HCT116 (cell line): ENCODE measurements at regions not wholly inside any gene's neighbourhood (a gene's known extent, or its start where the extent isn't known, plus 50 kb on each side); places are given as distances from the start of the nearest gene placed in this dataset.

Source experiments
- ATAC-seq: fragments of 200-7000 bp; cut with Tn5 transposase; 2 replicates; pipeline ENCODE4 v1.9.1; 2020; ENCODE audit warnings: mild to moderate bottlenecking, moderate library complexity
- BruUV-seq: library from RNA; stranded (reverse); fragments of 400-500 nt; replicated peaks from 2 replicates; lab custom pipeline; 2021; lab: Mats Ljungman, UMichigan
- CTCF ChIA-PET: fragments of 300-600 bp; sonication (Branson Sonifier 250); formaldehyde crosslinking; loops from one replicate; lab custom pipeline; 2021; ENCODE audit warnings: antibody characterized with exemption; lab: Charles Lee
- POLR2A ChIA-PET: fragments of 300-600, 350-600 bp; sonication (Branson Sonifier 250); formaldehyde crosslinking; loops from one replicate; lab custom pipeline; 2021; ENCODE audit warnings: antibody characterized with exemption; lab: Charles Lee
- RAD21 ChIA-PET, 2 experiments: fragments of 300-600 bp; sonication (Branson Sonifier 250); formaldehyde crosslinking; loops; one replicate each; lab custom pipeline; 2023; ENCODE audit warnings: low total read pairs in 2 of 2; ENCODE audit not compliant: uncharacterized antibody in 2 of 2, unreplicated experiment in 2 of 2, low non-redundant PET in 1 of 2; lab: Charles Lee
- DNase-seq: peaks from one replicate; pipeline ENCODE4 v3.0.0-alpha.2; 2010; ENCODE audit warnings: low read depth, low spot score
- H2AFZ ChIP-seq: fragments of 200-600 bp; shearing (Covaris generic), sonication (generic); 2 replicates; pipeline ENCODE4 v1.6.1; 2017; ENCODE audit warnings: low read depth, mixed run types, mixed read lengths, antibody characterized with exemption, low read length; ENCODE audit not compliant: poor library complexity, severe bottlenecking
- H3K27ac ChIP-seq: 2 replicates; pipeline ENCODE4 v1.5.1; 2012; ENCODE audit warnings: low read depth, low read length
- H3K27me3 ChIP-seq: fragments of 200-600 bp; sonication (generic); 2 replicates; pipeline ENCODE4 v1.6.1; 2016; ENCODE audit warnings: mixed run types, low read length, mixed read lengths; ENCODE audit not compliant: insufficient read depth
- H3K36me3 ChIP-seq, 2 experiments: fragments of 200-500 bp in 1 of 2; fragments of 200-600 bp in 1 of 2; sonication (Bioruptor generic) in 1 of 2; sonication (generic) in 1 of 2; 2 replicates each; pipeline versions ENCODE4 v1.5.1 to v1.6.1; 2014 to 2016; ENCODE audit warnings: low read length in 2 of 2, inconsistent platforms in 1 of 2, mixed read lengths in 1 of 2, mixed run types in 1 of 2; ENCODE audit not compliant: insufficient read depth in 2 of 2, control insufficient read depth in 1 of 2
- H3K4me1 ChIP-seq, 2 experiments: fragments of 200-600 bp in 1 of 2; sonication (generic) in 1 of 2; 2 replicates each; pipeline versions ENCODE4 v1.5.1 to v1.6.1; 2012 to 2017; ENCODE audit warnings: low read length in 2 of 2, inconsistent platforms in 1 of 2, mild to moderate bottlenecking in 1 of 2, mixed read lengths in 1 of 2, mixed run types in 1 of 2, moderate library complexity in 1 of 2; ENCODE audit not compliant: insufficient read depth in 2 of 2, control insufficient read depth in 1 of 2
- H3K4me2 ChIP-seq: fragments of 200-600 bp; sonication (generic); 2 replicates; pipeline ENCODE4 v1.6.1; 2017; ENCODE audit warnings: mixed run types, low read length, mixed read lengths
- H3K4me3 ChIP-seq, 2 experiments: fragments of 200-600 bp in 1 of 2; sonication (generic) in 1 of 2; replicated peaks in 1 of 2; 2 replicates each; pipeline ENCODE4 v1.5.1; 2011 to 2016; ENCODE audit warnings: low read length in 2 of 2, control low read depth in 1 of 2, low read depth in 1 of 2, mild to moderate bottlenecking in 1 of 2, mixed read lengths in 1 of 2, mixed run types in 1 of 2
- H3K79me2 ChIP-seq: fragments of 200-600 bp; sonication (generic); 2 replicates; pipeline ENCODE4 v1.6.1; 2017; ENCODE audit warnings: mild to moderate bottlenecking, mixed run types, low read length, moderate library complexity, mixed read lengths; ENCODE audit not compliant: insufficient read depth
- H3K9ac ChIP-seq: fragments of 200-600 bp; sonication (generic); 2 replicates; pipeline ENCODE4 v1.6.1; 2016; ENCODE audit warnings: low read length, mixed read lengths
- H3K9me2 ChIP-seq: fragments of 200-600 bp; sonication (generic), shearing (Covaris generic); 2 replicates; pipeline ENCODE4 v1.6.1; 2017; ENCODE audit warnings: mixed run types, mild to moderate bottlenecking, moderate library complexity; ENCODE audit not compliant: insufficient read depth
- H3K9me3 ChIP-seq, 2 experiments: fragments of 200-500 bp in 1 of 2; fragments of 200-600 bp in 1 of 2; sonication (Bioruptor generic) in 1 of 2; sonication (generic) in 1 of 2; 2 replicates each; pipeline ENCODE4 v1.6.1; 2014 to 2017; ENCODE audit warnings: low read length in 2 of 2, mixed read lengths in 2 of 2, inconsistent platforms in 1 of 2, low read depth in 1 of 2, mild to moderate bottlenecking in 1 of 2, mixed run types in 1 of 2, moderate library complexity in 1 of 2; ENCODE audit not compliant: control insufficient read depth in 1 of 2, insufficient read depth in 1 of 2
- H4K20me1 ChIP-seq: fragments of 200-600 bp; sonication (generic), shearing (Covaris generic); 2 replicates; pipeline ENCODE4 v1.6.1; 2017; ENCODE audit warnings: mixed run types, mild to moderate bottlenecking, moderate library complexity; ENCODE audit not compliant: insufficient read depth
- EZH2 ChIP-seq: fragments of 200-600 bp; sonication (generic); IDR thresholded peaks from 2 replicates; pipeline ENCODE4 v1.6.1; 2017; ENCODE audit warnings: antibody characterized with exemption, mixed run types
- RAD21 ChIP-seq: IDR thresholded peaks from 2 replicates; pipeline ENCODE4 v1.6.1; 2012; ENCODE audit warnings: low read depth, mild to moderate bottlenecking
- SIN3A ChIP-seq: IDR thresholded peaks from 2 replicates; pipeline ENCODE4 v1.6.1; 2012; ENCODE audit warnings: low read depth
- TCF7L2 ChIP-seq: IDR thresholded peaks from 2 replicates; pipeline ENCODE4 v1.7.0; 2011; ENCODE audit warnings: borderline replicate concordance, inconsistent platforms; ENCODE audit not compliant: insufficient read depth, insufficient read length; ENCODE audit errors: extremely low read depth
- intact Hi-C: fragments of 100-400 bp; cut with micrococcal nuclease; formaldehyde crosslinking; loops from 2 replicates; pipeline ENCODE4 v1.10.0; 2022
- TF ChIP-seq, protein P1 (sequence below): IDR thresholded peaks from 2 replicates; pipeline ENCODE4 v1.6.1; 2012
- TF ChIP-seq, protein P2 (sequence below): IDR thresholded peaks from 2 replicates; pipeline ENCODE4 v1.6.1; 2011; ENCODE audit warnings: mild to moderate bottlenecking, low read length, moderate library complexity; ENCODE audit not compliant: insufficient replicate concordance; ENCODE audit errors: extremely low read depth
- TF ChIP-seq, protein P3 (sequence below): IDR thresholded peaks from 2 replicates; pipeline ENCODE4 v1.6.1; 2012; ENCODE audit warnings: low read depth

DNA sequence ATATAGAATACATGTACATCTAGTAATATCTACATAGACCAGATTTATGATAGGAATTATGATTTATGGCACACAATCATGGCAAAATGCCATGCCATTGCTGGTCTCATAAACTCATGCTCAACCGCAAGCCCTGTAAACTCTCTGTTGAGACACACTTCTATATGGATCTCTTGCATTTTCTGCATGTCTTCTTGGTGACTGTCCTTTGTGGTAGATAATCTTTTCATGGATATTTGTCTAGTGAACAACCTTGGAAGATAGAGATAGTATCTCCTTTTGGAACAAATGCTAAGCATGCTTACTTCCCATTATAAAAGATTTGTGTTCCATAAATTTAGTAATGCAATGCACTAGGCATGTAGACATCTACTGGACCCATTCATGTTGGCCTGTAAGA, 328.0 kb downstream of the NAF1 start:
- TF ChIP-seq SIN3A = no peak
- TF ChIP-seq, all 23 proteins: peak for 0
- no TSS peak for BruUV-seq
- Histone ChIP-seq H3K36me3 (no peaks in the 10 kb centered on the region), H3K4me2 (no peak overlapping the region), H3K4me3 (no peak overlapping the region), H3K9ac (no peak overlapping the region), H3K27me3 (no peaks in the 10 kb centered on the region), H3K79me2 (no peaks in the 10 kb centered on the region), H3K4me1 (no peaks in the 10 kb centered on the region), H3K27ac (no peak overlapping the region), H3K9me3 (no peaks in the 10 kb centered on the region), H2AFZ (no peak overlapping the region), H4K20me1 (no peaks in the 10 kb centered on the region), H3K9me2 (no peaks in the 10 kb centered on the region)
- ChIA-PET CTCF (no interaction called here), POLR2A (no interaction called here), RAD21 (no interaction called here)
- ATAC-seq (no peak), DNase-seq (no peak)
- intact Hi-C loops = no loop called here

GRCh38 chr4:162837679-162838078, 329.0 kb downstream of the NAF1 start:
- DNase-seq (no peak), ATAC-seq (no peak)
- Histone ChIP-seq H3K79me2 (no peaks in the 10 kb centered on the region), H3K4me2 (no peak overlapping the region), H3K9me3 (no peaks in the 10 kb centered on the region), H3K4me3 (no peak overlapping the region), H4K20me1 (no peaks in the 10 kb centered on the region), H2AFZ (no peak overlapping the region), H3K9ac (no peak overlapping the region), H3K9me2 (no peaks in the 10 kb centered on the region), H3K4me1 (no peaks in the 10 kb centered on the region), H3K27ac (no peak overlapping the region), H3K27me3 (no peaks in the 10 kb centered on the region), H3K36me3 (no peaks in the 10 kb centered on the region)
- no TSS peak for BruUV-seq
- ChIA-PET RAD21 (no interaction called here), POLR2A (no interaction called here), CTCF (interaction anchor here (0.6 kb wide), 1 partner anchor 200 kb away, joined by 3 read pairs; no protein-coding TSS in a partner anchor)
- TF ChIP-seq RAD21 = no peak
- no peak for TF ChIP-seq EZH2
- intact Hi-C loops = no loop called here

DNA sequence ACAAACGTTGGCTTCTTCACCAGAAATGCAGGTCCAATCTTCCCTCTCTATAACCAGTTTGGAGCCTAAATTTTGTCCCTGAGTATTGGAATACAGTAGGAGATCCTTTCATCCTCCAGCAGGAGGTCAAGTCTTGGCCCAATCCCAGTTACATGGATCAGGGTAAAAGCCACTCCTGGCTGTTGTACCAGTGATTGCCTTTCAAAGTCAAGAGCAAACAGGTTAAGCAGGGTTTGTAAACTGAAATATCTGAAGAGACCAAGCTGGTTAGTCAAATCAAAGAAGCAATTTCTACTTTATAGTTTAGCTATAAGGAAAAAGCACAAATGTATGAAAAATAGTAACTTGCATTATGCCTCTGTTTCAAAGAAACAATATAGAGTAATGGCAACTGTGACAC, 329.4 kb downstream of the NAF1 start:
- no peak for ATAC-seq
- no peak for DNase-seq
- H3K9me3 ChIP-seq = no peaks in the 10 kb centered on the region
- no peak overlapping the region for H3K4me3 ChIP-seq
- ChIA-PET CTCF (no interaction called here), POLR2A (no interaction called here), RAD21 (no interaction called here)
- no peaks in the 10 kb centered on the region for H3K9me2 ChIP-seq
- no peaks in the 10 kb centered on the region for H3K27me3 ChIP-seq
- H2AFZ ChIP-seq = no peak overlapping the region
- intact Hi-C loops = no loop called here
- no peaks in the 10 kb centered on the region for H3K79me2 ChIP-seq
- H3K36me3 ChIP-seq = no peaks in the 10 kb centered on the region
- no peak overlapping the region for H3K4me2 ChIP-seq
- no peak overlapping the region for H3K9ac ChIP-seq
- no peaks in the 10 kb centered on the region for H3K4me1 ChIP-seq
- H4K20me1 ChIP-seq = no peaks in the 10 kb centered on the region
- no TSS peak for BruUV-seq
- no peak overlapping the region for H3K27ac ChIP-seq
- TF ChIP-seq TCF7L2 (no peak), EZH2 (no peak), SIN3A (no peak)
- TF ChIP-seq, protein P1, sequence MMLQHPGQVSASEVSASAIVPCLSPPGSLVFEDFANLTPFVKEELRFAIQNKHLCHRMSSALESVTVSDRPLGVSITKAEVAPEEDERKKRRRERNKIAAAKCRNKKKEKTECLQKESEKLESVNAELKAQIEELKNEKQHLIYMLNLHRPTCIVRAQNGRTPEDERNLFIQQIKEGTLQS = no peak
- TF ChIP-seq, protein P2, sequence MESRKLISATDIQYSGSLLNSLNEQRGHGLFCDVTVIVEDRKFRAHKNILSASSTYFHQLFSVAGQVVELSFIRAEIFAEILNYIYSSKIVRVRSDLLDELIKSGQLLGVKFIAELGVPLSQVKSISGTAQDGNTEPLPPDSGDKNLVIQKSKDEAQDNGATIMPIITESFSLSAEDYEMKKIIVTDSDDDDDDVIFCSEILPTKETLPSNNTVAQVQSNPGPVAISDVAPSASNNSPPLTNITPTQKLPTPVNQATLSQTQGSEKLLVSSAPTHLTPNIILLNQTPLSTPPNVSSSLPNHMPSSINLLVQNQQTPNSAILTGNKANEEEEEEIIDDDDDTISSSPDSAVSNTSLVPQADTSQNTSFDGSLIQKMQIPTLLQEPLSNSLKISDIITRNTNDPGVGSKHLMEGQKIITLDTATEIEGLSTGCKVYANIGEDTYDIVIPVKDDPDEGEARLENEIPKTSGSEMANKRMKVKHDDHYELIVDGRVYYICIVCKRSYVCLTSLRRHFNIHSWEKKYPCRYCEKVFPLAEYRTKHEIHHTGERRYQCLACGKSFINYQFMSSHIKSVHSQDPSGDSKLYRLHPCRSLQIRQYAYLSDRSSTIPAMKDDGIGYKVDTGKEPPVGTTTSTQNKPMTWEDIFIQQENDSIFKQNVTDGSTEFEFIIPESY = no peak
- TF ChIP-seq, protein P3, sequence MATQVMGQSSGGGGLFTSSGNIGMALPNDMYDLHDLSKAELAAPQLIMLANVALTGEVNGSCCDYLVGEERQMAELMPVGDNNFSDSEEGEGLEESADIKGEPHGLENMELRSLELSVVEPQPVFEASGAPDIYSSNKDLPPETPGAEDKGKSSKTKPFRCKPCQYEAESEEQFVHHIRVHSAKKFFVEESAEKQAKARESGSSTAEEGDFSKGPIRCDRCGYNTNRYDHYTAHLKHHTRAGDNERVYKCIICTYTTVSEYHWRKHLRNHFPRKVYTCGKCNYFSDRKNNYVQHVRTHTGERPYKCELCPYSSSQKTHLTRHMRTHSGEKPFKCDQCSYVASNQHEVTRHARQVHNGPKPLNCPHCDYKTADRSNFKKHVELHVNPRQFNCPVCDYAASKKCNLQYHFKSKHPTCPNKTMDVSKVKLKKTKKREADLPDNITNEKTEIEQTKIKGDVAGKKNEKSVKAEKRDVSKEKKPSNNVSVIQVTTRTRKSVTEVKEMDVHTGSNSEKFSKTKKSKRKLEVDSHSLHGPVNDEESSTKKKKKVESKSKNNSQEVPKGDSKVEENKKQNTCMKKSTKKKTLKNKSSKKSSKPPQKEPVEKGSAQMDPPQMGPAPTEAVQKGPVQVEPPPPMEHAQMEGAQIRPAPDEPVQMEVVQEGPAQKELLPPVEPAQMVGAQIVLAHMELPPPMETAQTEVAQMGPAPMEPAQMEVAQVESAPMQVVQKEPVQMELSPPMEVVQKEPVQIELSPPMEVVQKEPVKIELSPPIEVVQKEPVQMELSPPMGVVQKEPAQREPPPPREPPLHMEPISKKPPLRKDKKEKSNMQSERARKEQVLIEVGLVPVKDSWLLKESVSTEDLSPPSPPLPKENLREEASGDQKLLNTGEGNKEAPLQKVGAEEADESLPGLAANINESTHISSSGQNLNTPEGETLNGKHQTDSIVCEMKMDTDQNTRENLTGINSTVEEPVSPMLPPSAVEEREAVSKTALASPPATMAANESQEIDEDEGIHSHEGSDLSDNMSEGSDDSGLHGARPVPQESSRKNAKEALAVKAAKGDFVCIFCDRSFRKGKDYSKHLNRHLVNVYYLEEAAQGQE = no peak
